Keratinocyte (primary cell): ENCODE measurements at regions not wholly inside any gene's neighbourhood (a gene's known extent, or its start where the extent isn't known, plus 50 kb on each side); places are given as distances from the start of the nearest gene placed in this dataset.

Source experiments
- DNase-seq: peaks from one replicate; pipeline ENCODE4 v3.0.0-alpha.2; 2011; ENCODE audit warnings: low read depth, missing footprints, low spot score
- FAIRE-seq: peaks from 2 replicates; lab custom pipeline; 2011; peaks lifted over from hg19 to GRCh38; lab: Jason Lieb, UNC
- H2AFZ ChIP-seq: 2 replicates; pipeline ENCODE4 v1.6.0; 2012; ENCODE audit warnings: low read length, control low read depth, inconsistent platforms; ENCODE audit not compliant: control insufficient read depth
- H3K27ac ChIP-seq: 2 replicates; pipeline ENCODE4 v1.5.1; 2011; ENCODE audit warnings: low read length; ENCODE audit not compliant: control insufficient read depth, insufficient read depth
- H3K27me3 ChIP-seq: 3 replicates; pipeline ENCODE4 v1.6.0; 2011; ENCODE audit warnings: low read length; ENCODE audit not compliant: control insufficient read depth, insufficient read depth; ENCODE audit errors: extremely low read depth
- H3K36me3 ChIP-seq, 2 experiments: 2 replicates in 1 of 2; 3 replicates in 1 of 2; pipeline ENCODE4 v1.5.1; 2011; ENCODE audit warnings: low read length in 2 of 2, mild to moderate bottlenecking in 1 of 2; ENCODE audit not compliant: control insufficient read depth in 2 of 2, insufficient read depth in 2 of 2; ENCODE audit errors: extremely low read depth in 1 of 2
- H3K4me1 ChIP-seq: 3 replicates; pipeline ENCODE4 v1.5.1; 2011; ENCODE audit warnings: low read length; ENCODE audit not compliant: control insufficient read depth, insufficient read depth; ENCODE audit errors: extremely low read depth
- H3K4me2 ChIP-seq: 3 replicates; pipeline ENCODE4 v1.6.0; 2011; ENCODE audit warnings: low read depth, low read length; ENCODE audit not compliant: control insufficient read depth, insufficient read depth; ENCODE audit errors: extremely low read depth
- H3K4me3 ChIP-seq, 3 experiments: fragments of 200-600 bp in 1 of 3; sonication (generic) in 1 of 3; 2 replicates in 2 of 3; 3 replicates in 1 of 3; pipeline ENCODE4 v1.5.1; 2011 to 2016; ENCODE audit warnings: low read length in 3 of 3, mild to moderate bottlenecking in 3 of 3, control low read depth in 2 of 3, inconsistent platforms in 1 of 3, low read depth in 1 of 3, mixed read lengths in 1 of 3, mixed run types in 1 of 3, moderate library complexity in 1 of 3; ENCODE audit not compliant: control insufficient read depth in 2 of 3, insufficient read depth in 2 of 3; ENCODE audit errors: extremely low read depth in 1 of 3
- H3K79me2 ChIP-seq: 2 replicates; pipeline ENCODE4 v1.6.0; 2012; ENCODE audit warnings: low read length; ENCODE audit not compliant: control insufficient read depth, insufficient read depth
- H3K9ac ChIP-seq: 3 replicates; pipeline ENCODE4 v1.6.0; 2011; ENCODE audit warnings: low read length; ENCODE audit not compliant: control insufficient read depth, insufficient read depth; ENCODE audit errors: extremely low read depth
- H3K9me1 ChIP-seq: 3 replicates; pipeline ENCODE4 v1.6.0; 2011; ENCODE audit warnings: low read length; ENCODE audit not compliant: control insufficient read depth, insufficient read depth; ENCODE audit errors: extremely low read depth
- H3K9me3 ChIP-seq: 2 replicates; pipeline ENCODE4 v1.5.1; 2012; ENCODE audit warnings: low read depth, low read length; ENCODE audit not compliant: control insufficient read depth
- H4K20me1 ChIP-seq: 3 replicates; pipeline ENCODE4 v1.6.0; 2011; ENCODE audit warnings: low read length; ENCODE audit not compliant: control insufficient read depth, insufficient read depth; ENCODE audit errors: extremely low read depth
- CTCF ChIP-seq, 3 experiments: IDR thresholded peaks in 1 of 3; conservative IDR thresholded peaks in 1 of 3; optimal IDR thresholded peaks in 1 of 3; 2 replicates in 2 of 3; 3 replicates in 1 of 3; pipeline versions ENCODE3 to v1.5.1; 2011; ENCODE audit warnings: low read length in 3 of 3, mild to moderate bottlenecking in 3 of 3, moderate library complexity in 2 of 3, control low read depth in 1 of 3, inconsistent platforms in 1 of 3; ENCODE audit not compliant: insufficient read depth in 2 of 3; ENCODE audit errors: extremely low read depth in 1 of 3
- EZH2 ChIP-seq: IDR thresholded peaks from one replicate; pipeline ENCODE4 v1.6.1; 2012; ENCODE audit warnings: inconsistent platforms, mild to moderate bottlenecking, low read length, moderate library complexity
- dilution Hi-C: fragments of 300-500 bp; cut with MboI; formaldehyde crosslinking; loops from one replicate; pipeline ENCODE4 v1.7.0; 2020; ENCODE audit warnings: low sequenced_read_pairs; ENCODE audit not compliant: extremely low pct_ligation_motif_present

GRCh38 chr5:26343801-26344325 lies 694.5 kb downstream of the CDH9 start:
- H3K9me1 ChIP-seq: no peaks in the 10 kb centered on the region
- no peak overlapping the region for H3K4me2 ChIP-seq
- H3K27ac ChIP-seq: no peak overlapping the region
- H3K36me3 ChIP-seq: no peaks in the 10 kb centered on the region
- TF ChIP-seq EZH2: no peak
- TF ChIP-seq CTCF (optimal IDR thresholded peaks at IDR 0.05 in 1 of 3, IDR thresholded peaks at IDR 0.05 in 1 of 3, conservative IDR thresholded peaks at IDR 0.05 in 1 of 3; ENCODE audit: extremely low read depth in 1 of 3, insufficient read depth in 2 of 3, low read length in 3 of 3): no peak
- FAIRE-seq (no peak), DNase-seq (no peak)
- no peaks in the 10 kb centered on the region for H3K4me1 ChIP-seq
- H3K9me3 ChIP-seq: no peaks in the 10 kb centered on the region
- H2AFZ ChIP-seq: no peak overlapping the region
- no peak overlapping the region for H3K4me3 ChIP-seq
- H3K79me2 ChIP-seq: no peaks in the 10 kb centered on the region
- H3K9ac ChIP-seq: no peak overlapping the region
- no peaks in the 10 kb centered on the region for H4K20me1 ChIP-seq
- dilution Hi-C loops: no loop called here
- no peaks in the 10 kb centered on the region for H3K27me3 ChIP-seq

- no peak overlapping the region for H3K27ac ChIP-seq
- no peak overlapping the region for H3K9ac ChIP-seq
- H3K36me3 ChIP-seq: no peaks in the 10 kb centered on the region
- dilution Hi-C loops: no loop called here
- DNase-seq: no peak
- H3K4me1 ChIP-seq: no peaks in the 10 kb centered on the region
- peaks cover 3% of the 10 kb centered on the region for H3K9me3 ChIP-seq
- H3K79me2 ChIP-seq: no peaks in the 10 kb centered on the region
- FAIRE-seq: no peak
- H3K4me3 ChIP-seq: no peak overlapping the region
- no peaks in the 10 kb centered on the region for H4K20me1 ChIP-seq
- TF ChIP-seq EZH2 (no peak), CTCF (optimal IDR thresholded peaks at IDR 0.05 in 1 of 3, IDR thresholded peaks at IDR 0.05 in 1 of 3, conservative IDR thresholded peaks at IDR 0.05 in 1 of 3; ENCODE audit: extremely low read depth in 1 of 3, insufficient read depth in 2 of 3, low read length in 3 of 3) (no peak)
- H2AFZ ChIP-seq: no peak overlapping the region
- H3K9me1 ChIP-seq: no peaks in the 10 kb centered on the region
- no peak overlapping the region for H3K4me2 ChIP-seq
- H3K27me3 ChIP-seq: no peaks in the 10 kb centered on the region
Observed at GRCh38 chr5:26339576-26339975, 698.8 kb downstream of the CDH9 start.
